Skeletal muscle tissue (tissue), 3 donors: ENCODE measurements at regions not wholly inside any gene's neighbourhood (a gene's known extent, or its start where the extent isn't known, plus 50 kb on each side); places are given as distances from the start of the nearest gene placed in this dataset.
A peak's percentile ranks its signal among the peaks of the same experiment; 100 is the strongest.

Experiments
- H3K27ac ChIP-seq: one replicate; pipeline ENCODE4 v1.7.0; 2013; ENCODE audit warnings: mild to moderate bottlenecking, low read depth, low read length, inconsistent platforms
- H3K27me3 ChIP-seq, 3 donors: one replicate each; pipeline ENCODE4 v1.7.0; 2013; ENCODE audit warnings: low read length in 3 of 3; ENCODE audit not compliant: control insufficient read depth in 3 of 3, insufficient read depth in 3 of 3
- H3K36me3 ChIP-seq, 3 donors: one replicate each; pipeline ENCODE4 v1.7.0; 2013; ENCODE audit warnings: low read length in 3 of 3; ENCODE audit not compliant: control insufficient read depth in 3 of 3, insufficient read depth in 3 of 3
- H3K4me1 ChIP-seq, 3 donors: one replicate each; pipeline ENCODE4 v1.7.0; 2013; ENCODE audit warnings: low read length in 3 of 3, mild to moderate bottlenecking in 3 of 3; ENCODE audit not compliant: control insufficient read depth in 3 of 3, insufficient read depth in 3 of 3
- H3K4me3 ChIP-seq, 3 donors: one replicate each; pipeline ENCODE4 v1.7.0; 2013; ENCODE audit warnings: low read length in 3 of 3
- H3K9ac ChIP-seq, 3 donors: one replicate each; pipeline ENCODE4 v1.7.0; 2013; ENCODE audit warnings: low read length in 3 of 3, mild to moderate bottlenecking in 3 of 3, moderate library complexity in 2 of 3, low read depth in 1 of 3
- H3K9me3 ChIP-seq, 3 donors: one replicate each; pipeline ENCODE4 v1.7.0; 2013; ENCODE audit warnings: low read length in 3 of 3; ENCODE audit not compliant: control insufficient read depth in 3 of 3
- donor health status: Osteomylitis.

GRCh38 chr1:8096105-8097011 lies 70.2 kb upstream of the ERRFI1 start:
- no peak overlapping the region for H3K4me3 ChIP-seq
- H3K9ac ChIP-seq = no peak overlapping the region
- H3K27ac ChIP-seq = peak overlapping the region; percentile 64
- H3K9me3 ChIP-seq = no peaks in the 10 kb centered on the region
- H3K27me3 ChIP-seq = no peaks in the 10 kb centered on the region
- H3K36me3 ChIP-seq = no peaks in the 10 kb centered on the region
- H3K4me1 ChIP-seq = peaks cover 12 to 18% (median 17%) of the 10 kb centered on the region in 3 donors

- Histone ChIP-seq H3K9me3 (no peaks in the 10 kb centered on the region), H3K27ac (peak overlapping the region; percentile 64), H3K4me1 (peaks cover 15 to 21% (median 17%) of the 10 kb centered on the region in 3 donors), H3K27me3 (no peaks in the 10 kb centered on the region), H3K4me3 (no peak overlapping the region), H3K9ac (no peak overlapping the region), H3K36me3 (no peaks in the 10 kb centered on the region)
These were observed 69.5 kb upstream of the ERRFI1 start for GRCh38 chr1:8095584-8095983.

DNA sequence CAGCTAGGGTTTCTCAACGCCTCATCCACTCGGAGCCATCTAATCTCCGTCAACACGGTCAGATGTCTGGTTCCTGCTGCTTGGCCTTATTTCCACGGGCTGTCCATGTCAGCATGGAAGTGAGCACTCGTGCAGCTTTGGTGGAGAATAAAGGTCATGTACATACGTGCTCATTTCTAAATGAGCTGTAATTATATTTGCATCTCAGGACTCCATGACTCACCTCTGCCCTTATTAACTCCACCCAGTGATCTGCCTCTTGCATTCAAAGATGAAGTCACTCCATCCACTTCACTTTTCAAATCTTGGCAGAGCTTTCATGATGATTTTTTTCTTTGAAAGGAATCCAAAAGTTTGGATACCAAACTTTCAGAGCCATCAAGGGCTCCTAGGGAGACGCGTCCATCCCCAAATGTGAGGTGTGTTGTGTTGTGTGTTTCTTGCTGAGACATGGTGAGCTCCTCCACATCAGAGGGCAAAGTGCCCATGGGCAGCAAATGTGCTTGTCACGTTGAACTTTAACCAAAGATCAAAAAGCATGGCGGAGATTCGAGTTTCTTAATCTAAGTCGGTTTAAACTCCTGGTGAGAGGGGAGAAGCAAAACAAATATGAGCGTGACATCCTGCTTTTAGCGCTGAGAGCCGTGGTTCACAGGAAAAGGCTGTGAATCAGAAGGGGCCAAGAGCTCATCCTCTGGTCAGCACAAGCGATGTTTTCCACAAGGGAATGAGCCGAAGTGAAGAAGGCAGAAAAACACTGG lies 68.6 kb upstream of the ERRFI1 start:
- Histone ChIP-seq H3K27me3 (no peaks in the 10 kb centered on the region), H3K9ac (no peak overlapping the region), H3K4me3 (no peak overlapping the region), H3K9me3 (no peaks in the 10 kb centered on the region), H3K36me3 (no peaks in the 10 kb centered on the region), H3K27ac (no peak overlapping the region), H3K4me1 (peaks cover 17 to 21% (median 17%) of the 10 kb centered on the region in 3 donors)

DNA sequence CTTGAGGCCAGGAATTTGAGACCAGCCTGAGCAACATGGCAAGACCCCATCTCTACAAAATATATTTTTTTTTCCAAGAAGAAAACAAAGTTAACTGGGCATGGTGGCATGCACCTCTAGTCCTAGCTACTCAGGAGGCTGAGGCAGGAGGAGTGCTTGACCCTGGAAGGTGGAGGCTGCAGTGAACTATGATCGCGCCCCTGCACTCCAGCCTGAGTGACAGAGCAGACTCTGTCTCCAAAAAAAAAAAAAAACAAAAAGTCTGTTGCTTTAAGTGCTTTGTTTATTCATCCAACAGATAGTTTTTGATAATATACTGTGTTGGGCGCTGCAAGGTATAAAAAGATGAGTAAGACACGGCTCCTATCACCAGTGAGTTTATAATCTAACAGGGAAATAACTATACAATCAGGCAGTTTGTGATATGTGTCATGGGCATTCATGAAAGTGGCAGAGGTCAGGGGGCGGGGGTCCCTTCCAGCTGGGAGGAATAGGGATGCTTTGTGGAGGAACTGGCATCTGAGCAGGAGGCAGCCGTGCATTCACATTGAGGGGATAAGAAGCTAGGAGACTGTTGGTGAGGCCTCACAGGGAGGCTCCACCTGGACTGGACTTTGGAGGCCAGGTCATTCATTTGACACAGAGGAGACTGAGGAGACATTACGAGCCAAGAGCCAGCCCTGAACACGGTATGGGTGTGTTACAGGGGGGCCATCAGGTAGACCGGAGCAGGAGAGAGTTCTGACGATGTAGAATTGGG lies 67.3 kb upstream of the ERRFI1 start:
- peaks cover 17 to 21% (median 20%) of the 10 kb centered on the region in 3 donors for H3K4me1 ChIP-seq
- H3K9me3 ChIP-seq = no peaks in the 10 kb centered on the region
- H3K9ac ChIP-seq = no peak overlapping the region
- no peak overlapping the region for H3K27ac ChIP-seq
- no peaks in the 10 kb centered on the region for H3K27me3 ChIP-seq
- no peaks in the 10 kb centered on the region for H3K36me3 ChIP-seq
- no peak overlapping the region for H3K4me3 ChIP-seq

- Histone ChIP-seq H3K27me3 (no peaks in the 10 kb centered on the region), H3K9ac (no peak overlapping the region), H3K36me3 (no peaks in the 10 kb centered on the region), H3K4me3 (no peak overlapping the region), H3K27ac (no peak overlapping the region), H3K4me1 (peaks cover 12 to 20% (median 18%) of the 10 kb centered on the region in 3 donors), H3K9me3 (no peaks in the 10 kb centered on the region)
These were observed 66.5 kb upstream of the ERRFI1 start for GRCh38 chr1:8092657-8093056.

DNA sequence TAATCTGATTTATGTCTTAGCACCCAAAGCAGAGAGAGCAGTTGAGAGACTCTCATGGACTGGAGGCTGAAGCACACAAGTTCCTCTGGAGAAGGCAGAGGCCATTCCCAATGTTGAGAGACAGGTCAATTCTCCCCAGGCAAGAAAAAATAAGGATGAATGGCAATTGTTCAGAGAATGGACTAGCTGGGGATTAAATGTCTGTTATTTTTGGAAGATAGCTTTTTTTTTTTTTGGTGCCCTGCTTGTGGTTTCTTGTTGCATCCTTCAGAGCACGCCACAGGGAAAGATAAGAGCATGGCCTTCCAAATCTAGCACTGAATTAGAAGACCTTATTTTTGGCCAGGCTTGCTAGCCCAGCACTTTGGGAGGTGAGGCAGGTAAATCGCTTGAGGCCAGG lies 65.6 kb upstream of the ERRFI1 start:
- Histone ChIP-seq H3K9ac (no peak overlapping the region), H3K4me3 (no peak overlapping the region), H3K9me3 (no peaks in the 10 kb centered on the region), H3K27ac (no peak overlapping the region), H3K36me3 (no peaks in the 10 kb centered on the region), H3K4me1 (peaks cover 2 to 17% (median 10%) of the 10 kb centered on the region in 3 donors), H3K27me3 (no peaks in the 10 kb centered on the region)

- H3K9me3 ChIP-seq = no peaks in the 10 kb centered on the region
- no peaks in the 10 kb centered on the region for H3K27me3 ChIP-seq
- no peak overlapping the region for H3K4me3 ChIP-seq
- H3K9ac ChIP-seq = no peak overlapping the region
- no peaks in the 10 kb centered on the region for H3K36me3 ChIP-seq
- H3K27ac ChIP-seq = peak overlapping the region; percentile 74
- H3K4me1 ChIP-seq = peaks cover 0 to 17% (median 8%) of the 10 kb centered on the region in 3 donors
These were observed 64.2 kb upstream of the ERRFI1 start for GRCh38 chr1:8090241-8090702.

GRCh38 chr1:8089535-8090228 lies 63.6 kb upstream of the ERRFI1 start:
- Histone ChIP-seq H3K9me3 (no peaks in the 10 kb centered on the region), H3K27ac (peak overlapping the region; percentile 74), H3K4me3 (no peak overlapping the region), H3K36me3 (no peaks in the 10 kb centered on the region), H3K4me1 (peaks cover 0 to 17% (median 8%) of the 10 kb centered on the region in 3 donors), H3K9ac (no peak overlapping the region), H3K27me3 (no peaks in the 10 kb centered on the region)

GRCh38 chr1:8086055-8086454 lies 59.9 kb upstream of the ERRFI1 start:
- no peak overlapping the region for H3K27ac ChIP-seq
- H3K4me1 ChIP-seq = peaks cover 5 to 6% (median 5%) of the 10 kb centered on the region in 3 donors
- no peaks in the 10 kb centered on the region for H3K9me3 ChIP-seq
- H3K27me3 ChIP-seq = no peaks in the 10 kb centered on the region
- H3K9ac ChIP-seq = no peak overlapping the region
- H3K36me3 ChIP-seq = no peaks in the 10 kb centered on the region
- no peak overlapping the region for H3K4me3 ChIP-seq
